Hepatocyte (in vitro differentiated cells): ENCODE measurements at regions not wholly inside any gene's neighbourhood (a gene's known extent, or its start where the extent isn't known, plus 50 kb on each side); places are given as distances from the start of the nearest gene placed in this dataset.

Experiments used
- DNase-seq: peaks from one replicate; pipeline ENCODE4 v3.0.0-alpha.2; 2016; ENCODE audit warnings: low spot score
- H2AFZ ChIP-seq: fragments of 200-600 bp; sonication (generic); 2 replicates; pipeline ENCODE4 v1.6.0; 2016; ENCODE audit warnings: antibody characterized with exemption, mild to moderate bottlenecking
- H3K27ac ChIP-seq: fragments of 200-600 bp; sonication (generic); 2 replicates; pipeline ENCODE4 v1.5.1; 2016; ENCODE audit warnings: mild to moderate bottlenecking
- H3K27me3 ChIP-seq: fragments of 200-600 bp; sonication (generic); 2 replicates; pipeline ENCODE4 v1.6.1; 2016
- H3K36me3 ChIP-seq: fragments of 200-600 bp; sonication (generic); replicated peaks from 2 replicates; pipeline ENCODE4 v1.5.1; 2016; ENCODE audit warnings: low read depth; ENCODE audit not compliant: insufficient read depth
- H3K4me1 ChIP-seq: fragments of 200-600 bp; sonication (generic); 2 replicates; pipeline ENCODE4 v1.5.1; 2016; ENCODE audit warnings: mild to moderate bottlenecking, moderate library complexity; ENCODE audit not compliant: insufficient read depth
- H3K4me2 ChIP-seq: fragments of 200-600 bp; sonication (generic); 2 replicates; pipeline ENCODE4 v1.6.0; 2016
- H3K4me3 ChIP-seq: fragments of 200-600 bp; sonication (generic); 2 replicates; pipeline ENCODE4 v1.5.1; 2016; ENCODE audit warnings: mild to moderate bottlenecking
- H3K79me2 ChIP-seq: fragments of 200-600 bp; sonication (generic); 2 replicates; pipeline ENCODE4 v1.6.0; 2017; ENCODE audit warnings: mild to moderate bottlenecking
- H3K9me2 ChIP-seq: fragments of 200-600 bp; sonication (generic); replicated peaks from 2 replicates; pipeline ENCODE4 v1.6.0; 2017; ENCODE audit warnings: mild to moderate bottlenecking; ENCODE audit not compliant: insufficient read depth
- H3K9me3 ChIP-seq: fragments of 200-600 bp; sonication (generic); 2 replicates; pipeline ENCODE4 v1.5.1; 2016; ENCODE audit warnings: low read depth, mild to moderate bottlenecking
- H4K20me1 ChIP-seq: fragments of 200-600 bp; sonication (generic); 2 replicates; pipeline ENCODE4 v1.6.0; 2016; ENCODE audit warnings: mild to moderate bottlenecking; ENCODE audit not compliant: insufficient read depth, poor library complexity, severe bottlenecking
- EZH2 ChIP-seq: fragments of 200-600 bp; sonication (generic); IDR thresholded peaks from 2 replicates; pipeline ENCODE4 v1.6.1; 2016; ENCODE audit warnings: antibody characterized with exemption, mild to moderate bottlenecking, borderline replicate concordance
- EZH2phosphoT487 ChIP-seq: fragments of 200-600 bp; sonication (generic); IDR thresholded peaks from one replicate; pipeline ENCODE4 v1.6.1; 2018; ENCODE audit warnings: antibody characterized with exemption, mild to moderate bottlenecking, low read depth, moderate library complexity; ENCODE audit not compliant: unreplicated experiment, severe bottlenecking
- WGBS: methylation state at CpG from one replicate; pipeline ENCODE4 v1.1.6; 2016; ENCODE audit warnings: low lambda C conversion rate; ENCODE audit errors: missing lambda C conversion rate; 5-methylcytosine and 5-hydroxymethylcytosine counted together
- TF ChIP-seq, protein P1 (sequence below): fragments of 200-600 bp; sonication (generic); IDR thresholded peaks from 2 replicates; pipeline ENCODE4 v1.5.1; 2016; ENCODE audit warnings: antibody characterized with exemption, mild to moderate bottlenecking; ENCODE audit not compliant: poor library complexity

DNA sequence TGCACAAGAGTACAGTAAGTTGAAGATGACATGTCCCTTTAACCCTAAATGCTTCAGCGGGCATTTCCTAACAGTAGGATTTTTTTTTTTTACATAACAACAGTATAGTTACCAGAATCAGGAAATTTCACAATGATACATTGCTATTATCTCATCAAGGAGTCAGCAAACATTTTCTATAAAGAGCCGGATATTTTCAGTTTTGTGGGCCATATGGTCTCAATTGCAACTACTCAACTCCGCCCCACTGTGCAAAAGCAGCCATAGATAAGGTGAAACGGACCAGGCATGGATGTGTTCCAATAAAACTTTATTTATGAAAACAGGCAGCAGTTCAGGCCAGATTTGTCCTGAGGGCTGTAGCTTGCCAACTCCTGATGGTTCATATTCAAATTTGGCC lies 130.6 kb downstream of the SMAD6 start:
- Histone ChIP-seq H3K4me1 (peaks cover 14% of the 10 kb centered on the region), H3K27me3 (no peaks in the 10 kb centered on the region), H3K9me3 (no peaks in the 10 kb centered on the region), H2AFZ (no peak overlapping the region), H3K9me2 (no peaks in the 10 kb centered on the region), H3K4me2 (no peak overlapping the region), H4K20me1 (no peaks in the 10 kb centered on the region), H3K27ac (no peak overlapping the region), H3K4me3 (no peak overlapping the region), H3K36me3 (no peaks in the 10 kb centered on the region), H3K79me2 (no peaks in the 10 kb centered on the region)
- no peak for DNase-seq
- TF ChIP-seq, protein P1, sequence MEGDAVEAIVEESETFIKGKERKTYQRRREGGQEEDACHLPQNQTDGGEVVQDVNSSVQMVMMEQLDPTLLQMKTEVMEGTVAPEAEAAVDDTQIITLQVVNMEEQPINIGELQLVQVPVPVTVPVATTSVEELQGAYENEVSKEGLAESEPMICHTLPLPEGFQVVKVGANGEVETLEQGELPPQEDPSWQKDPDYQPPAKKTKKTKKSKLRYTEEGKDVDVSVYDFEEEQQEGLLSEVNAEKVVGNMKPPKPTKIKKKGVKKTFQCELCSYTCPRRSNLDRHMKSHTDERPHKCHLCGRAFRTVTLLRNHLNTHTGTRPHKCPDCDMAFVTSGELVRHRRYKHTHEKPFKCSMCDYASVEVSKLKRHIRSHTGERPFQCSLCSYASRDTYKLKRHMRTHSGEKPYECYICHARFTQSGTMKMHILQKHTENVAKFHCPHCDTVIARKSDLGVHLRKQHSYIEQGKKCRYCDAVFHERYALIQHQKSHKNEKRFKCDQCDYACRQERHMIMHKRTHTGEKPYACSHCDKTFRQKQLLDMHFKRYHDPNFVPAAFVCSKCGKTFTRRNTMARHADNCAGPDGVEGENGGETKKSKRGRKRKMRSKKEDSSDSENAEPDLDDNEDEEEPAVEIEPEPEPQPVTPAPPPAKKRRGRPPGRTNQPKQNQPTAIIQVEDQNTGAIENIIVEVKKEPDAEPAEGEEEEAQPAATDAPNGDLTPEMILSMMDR = no peak
- TF ChIP-seq EZH2phosphoT487 (no peak), EZH2 (no peak)
- 59% methylated on average over 4 of the region's 4 CpGs for WGBS

DNA sequence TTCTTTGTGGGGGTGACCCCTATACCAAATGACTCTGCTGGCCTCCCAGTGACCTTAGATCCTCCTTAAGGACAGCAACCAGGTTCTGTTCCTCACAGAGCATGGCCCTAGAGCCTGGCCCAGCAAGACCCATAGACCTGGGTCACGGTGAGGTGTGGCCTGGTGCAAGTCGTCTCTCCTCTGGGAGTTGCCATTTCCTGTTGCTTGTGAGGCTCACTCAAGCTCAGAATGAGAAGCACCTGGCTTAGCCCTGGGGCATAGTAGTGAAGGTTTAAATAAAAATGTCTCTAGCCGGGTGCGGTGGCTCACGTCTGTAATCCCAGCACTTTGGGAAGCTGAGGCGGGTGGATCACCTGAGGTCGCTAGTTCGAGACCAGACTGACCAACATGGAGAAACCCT lies 131.3 kb downstream of the SMAD6 start:
- Histone ChIP-seq H3K36me3 (no peaks in the 10 kb centered on the region), H3K79me2 (no peaks in the 10 kb centered on the region), H3K4me3 (no peak overlapping the region), H4K20me1 (no peaks in the 10 kb centered on the region), H3K4me2 (no peak overlapping the region), H3K9me3 (no peaks in the 10 kb centered on the region), H3K27ac (no peak overlapping the region), H3K4me1 (peaks cover 14% of the 10 kb centered on the region), H2AFZ (no peak overlapping the region), H3K9me2 (no peaks in the 10 kb centered on the region), H3K27me3 (no peaks in the 10 kb centered on the region)
- no peak for TF ChIP-seq EZH2phosphoT487
- TF ChIP-seq EZH2 = no peak
- TF ChIP-seq, protein P1 = no peak
- WGBS = 87% methylated on average over 8 of the region's 8 CpGs
- no peak for DNase-seq

DNA sequence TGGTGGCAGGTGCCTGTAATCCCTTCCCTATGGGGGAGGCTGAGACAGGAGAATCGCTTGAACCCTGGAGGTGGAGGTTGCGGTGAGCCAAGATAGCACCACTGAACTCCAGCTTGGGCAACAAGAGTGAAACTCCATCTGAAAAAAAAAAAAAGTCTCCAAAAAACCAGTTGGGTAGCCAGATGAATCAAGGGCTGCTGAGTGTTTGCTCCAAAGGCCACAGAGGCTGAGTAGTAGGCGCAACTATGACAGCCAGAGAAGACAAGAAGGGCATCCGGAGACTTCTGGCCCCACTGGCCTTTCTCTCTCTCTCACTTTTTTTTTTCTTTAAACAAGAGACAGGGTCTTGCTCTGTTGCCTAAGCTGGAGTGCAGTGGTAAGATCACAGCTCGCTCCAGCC lies 131.8 kb downstream of the SMAD6 start:
- Histone ChIP-seq H3K36me3 (no peaks in the 10 kb centered on the region), H3K9me2 (no peaks in the 10 kb centered on the region), H3K27me3 (no peaks in the 10 kb centered on the region), H3K9me3 (no peaks in the 10 kb centered on the region), H3K79me2 (no peaks in the 10 kb centered on the region), H3K4me1 (peaks cover 14% of the 10 kb centered on the region), H3K27ac (no peak overlapping the region), H3K4me2 (no peak overlapping the region), H3K4me3 (no peak overlapping the region), H4K20me1 (no peaks in the 10 kb centered on the region), H2AFZ (no peak overlapping the region)
- no peak for DNase-seq
- TF ChIP-seq, protein P1 = no peak
- no peak for TF ChIP-seq EZH2phosphoT487
- TF ChIP-seq EZH2 = no peak
- WGBS = 99% methylated on average over 5 of the region's 5 CpGs
